HG03135 (cell line): ENCODE measurements at regions not wholly inside any gene's neighbourhood (a gene's known extent, or its start where the extent isn't known, plus 50 kb on each side); places are given as distances from the start of the nearest gene placed in this dataset.

Source experiments
- ATAC-seq: cut with Tn5 transposase; IDR thresholded peaks from one replicate; pipeline ENCODE4 v1.9.1; 2021; ENCODE audit warnings: mild to moderate bottlenecking, moderate library complexity; ENCODE audit not compliant: unreplicated experiment

DNA sequence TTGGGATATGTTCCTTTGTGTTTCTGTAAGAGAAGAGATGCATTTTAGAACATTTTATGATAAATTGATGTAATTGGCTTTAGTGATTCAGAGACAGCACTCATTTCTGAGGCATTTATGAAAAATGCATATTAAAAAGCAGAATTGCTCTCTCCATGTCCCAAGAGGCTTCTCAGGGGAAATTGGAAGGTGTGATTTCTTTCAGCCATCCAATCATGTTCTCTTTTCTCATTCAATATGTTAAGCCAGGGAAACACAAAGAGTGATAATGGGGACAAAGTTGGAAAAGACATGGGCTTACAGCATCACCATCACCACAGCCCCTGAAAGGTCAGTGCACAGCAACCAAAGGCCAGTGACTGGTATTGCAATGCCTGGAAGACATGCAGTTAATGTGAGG, 129.9 kb upstream of the COL1A2 start:
- ATAC-seq, result no peak

DNA sequence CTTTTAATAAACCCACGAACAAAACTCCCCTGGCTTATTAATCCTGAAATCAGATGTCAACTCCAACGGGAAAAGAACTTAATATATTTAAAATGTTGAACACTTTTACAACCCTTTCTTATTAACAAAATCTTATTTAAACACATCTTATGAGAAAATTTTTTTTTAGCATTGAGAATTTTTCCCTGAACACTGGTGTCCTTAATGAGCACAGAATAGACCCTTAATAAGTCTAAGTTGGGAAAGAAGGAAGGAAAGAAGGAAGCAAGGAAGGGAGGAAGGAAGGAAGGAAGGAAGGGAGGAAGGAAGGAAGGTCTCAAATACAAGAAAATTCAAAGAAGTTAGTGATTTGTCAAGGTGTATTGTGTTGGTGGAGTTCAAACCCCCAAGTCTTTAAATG, 129.2 kb upstream of the COL1A2 start:
- ATAC-seq, result no peak

DNA sequence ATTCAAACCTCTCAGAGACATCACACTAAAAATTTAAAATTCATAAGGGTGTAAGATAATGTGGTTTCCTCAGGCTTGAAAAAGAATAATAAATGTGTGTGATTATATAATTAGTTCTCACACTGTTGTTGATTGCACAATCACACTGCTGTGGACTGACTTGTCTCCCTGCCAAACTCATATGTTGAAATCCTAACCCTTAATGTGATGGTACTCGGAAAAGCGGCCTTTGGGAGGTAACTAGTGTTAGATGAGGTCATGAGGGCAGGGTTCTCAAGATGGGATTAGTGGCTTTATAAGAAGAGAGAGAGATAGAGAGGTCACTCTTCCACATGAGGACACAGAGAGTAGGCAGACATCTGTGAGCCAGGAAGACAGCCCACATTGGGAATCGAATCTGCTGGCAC, 128.5 kb upstream of the COL1A2 start:
- no peak for ATAC-seq

DNA sequence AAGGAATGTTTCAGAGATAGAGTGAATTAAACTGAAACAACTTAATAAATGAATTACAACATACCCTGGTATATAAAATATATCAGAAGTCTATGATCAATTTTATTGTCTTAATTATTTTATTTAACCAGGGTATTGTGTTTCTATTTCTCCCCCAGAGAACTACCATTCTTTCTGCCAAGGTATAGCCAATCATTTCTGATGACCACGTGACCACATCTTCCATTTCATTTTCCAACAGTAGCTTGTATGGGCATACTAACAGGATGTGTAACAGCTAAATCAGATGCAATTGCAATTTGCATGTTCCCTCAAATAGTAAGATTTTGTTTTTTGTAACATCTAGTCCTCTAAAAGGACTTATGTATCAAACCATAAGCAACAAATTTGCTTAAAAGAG, 123.9 kb upstream of the COL1A2 start:
- ATAC-seq, result no peak

DNA sequence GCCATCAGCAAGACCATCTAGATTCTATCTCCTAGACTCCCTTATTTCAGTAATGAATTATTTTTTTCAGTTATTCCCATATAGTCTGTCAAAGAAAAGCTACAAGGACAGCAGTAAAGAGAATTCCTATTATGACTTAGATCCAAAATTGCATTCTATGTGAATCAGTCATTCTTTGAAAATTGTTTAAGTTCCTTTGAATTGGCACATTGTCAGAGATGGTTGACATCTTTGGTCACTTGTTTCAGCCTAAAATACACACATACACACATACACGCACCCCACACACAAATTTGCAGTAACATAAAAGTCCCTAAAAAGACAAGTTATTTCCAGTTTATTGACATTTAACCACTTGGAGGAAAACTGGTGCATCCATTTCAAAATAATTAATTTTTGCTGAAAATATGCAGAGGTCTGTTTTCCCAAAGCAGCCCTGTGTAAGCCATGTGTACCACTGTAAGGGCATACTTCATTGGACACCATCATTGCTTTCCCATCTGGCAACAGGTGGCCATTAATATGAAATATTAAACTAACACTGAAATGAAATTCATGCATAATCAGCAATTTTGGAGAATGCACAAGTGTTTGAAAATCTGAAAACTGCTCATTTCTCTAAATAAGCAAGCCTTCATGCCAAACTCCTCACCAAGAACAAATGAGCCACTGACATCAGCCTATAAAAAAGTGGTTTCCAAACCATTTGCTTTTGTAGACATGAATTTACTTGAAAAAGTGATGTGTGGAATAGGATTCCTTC, 121.7 kb upstream of the COL1A2 start:
- ATAC-seq, result no peak

DNA sequence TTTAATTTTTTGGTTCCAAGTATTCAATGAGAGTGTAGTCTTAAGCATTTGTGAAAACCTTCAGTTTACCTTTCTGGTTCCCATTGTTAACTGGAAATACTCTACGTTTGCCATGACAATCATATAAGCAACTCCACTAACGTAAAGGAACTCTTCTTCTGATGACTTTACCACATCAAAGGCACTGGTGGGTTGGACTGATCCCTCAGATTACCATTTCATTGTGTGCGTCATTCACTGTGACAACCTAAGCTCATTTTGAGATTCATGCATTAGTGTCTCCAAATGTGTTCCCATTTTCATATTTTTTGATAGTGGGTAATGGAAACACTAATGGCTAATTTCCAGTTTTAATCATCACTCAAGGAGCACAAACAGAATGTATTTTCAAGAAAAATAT, 119.9 kb upstream of the COL1A2 start:
- ATAC-seq, result no peak

DNA sequence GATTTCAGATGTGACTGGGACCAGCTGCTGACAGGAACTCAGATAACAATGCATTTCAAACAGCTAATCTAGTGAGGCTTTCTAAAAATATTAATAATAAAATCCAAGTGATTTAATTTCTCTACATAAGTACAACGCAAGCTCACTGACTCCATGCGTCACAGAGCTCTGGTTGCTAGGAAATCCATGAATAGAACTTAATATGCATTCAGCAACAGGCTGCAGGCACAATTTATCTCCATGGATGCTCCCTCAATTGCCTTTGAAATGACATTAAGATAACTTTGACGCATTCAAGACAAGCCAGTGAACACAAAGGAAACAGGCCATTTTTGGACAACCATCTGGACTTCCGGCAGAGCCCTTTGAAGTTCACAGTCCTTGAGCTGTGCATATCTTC, 118.7 kb upstream of the COL1A2 start:
- no peak for ATAC-seq

DNA sequence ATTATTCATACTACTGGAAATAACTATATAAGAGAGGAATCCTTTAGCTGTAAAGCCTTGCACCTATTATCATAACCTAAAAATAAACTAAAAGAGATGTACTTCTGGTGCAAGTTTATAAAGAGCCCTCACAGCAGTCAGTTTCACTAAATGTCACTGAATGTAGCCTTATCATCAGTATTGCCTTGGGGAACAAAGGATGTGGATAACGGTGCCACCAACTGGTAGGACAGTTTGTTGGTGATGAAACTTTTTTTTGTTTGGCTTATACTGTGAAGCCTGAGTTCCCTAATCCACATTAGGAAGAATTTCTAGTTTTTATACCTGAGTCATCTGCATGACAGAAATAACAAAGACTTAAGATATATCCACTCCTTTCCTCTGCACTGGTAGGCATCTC, 117.9 kb upstream of the COL1A2 start:
- ATAC-seq, result no peak

DNA sequence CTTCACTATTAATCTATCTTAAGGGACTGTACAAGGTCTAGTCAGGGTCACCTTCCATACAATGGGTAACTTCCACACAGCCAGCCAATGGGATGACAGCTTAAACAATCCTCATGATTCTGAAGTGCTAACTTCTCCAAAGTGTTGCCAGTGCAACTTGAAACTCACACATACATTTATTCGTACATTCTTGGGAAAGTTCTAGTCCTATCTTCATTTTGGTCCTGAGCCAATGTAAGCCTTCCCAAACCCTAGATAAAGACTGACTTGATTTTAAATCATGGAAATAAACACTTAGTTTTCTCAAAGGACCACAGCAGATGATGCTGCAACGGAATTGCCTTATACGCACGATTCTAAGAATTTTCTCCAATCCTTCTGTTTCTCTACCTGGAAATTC, 117.5 kb upstream of the COL1A2 start:
- ATAC-seq, result no peak

DNA sequence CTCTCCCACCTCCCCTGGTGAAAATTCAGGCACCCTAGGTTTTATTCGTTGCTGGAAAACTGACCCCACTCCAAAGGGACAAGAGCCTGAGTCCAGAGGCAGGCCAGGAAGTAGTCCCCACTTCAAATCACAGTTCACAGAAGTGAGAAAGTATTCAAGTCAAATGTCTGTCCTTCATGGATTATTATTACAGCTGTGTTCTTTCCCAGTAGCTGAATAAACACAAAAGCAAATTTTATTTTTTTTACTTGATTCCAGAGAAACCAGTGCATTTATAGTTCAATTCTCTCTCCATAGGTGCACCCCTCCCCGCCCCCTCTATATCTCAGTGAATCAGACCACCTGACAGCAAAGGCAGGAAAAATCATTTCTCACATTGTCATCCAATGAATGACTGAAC, 113.8 kb upstream of the COL1A2 start:
- ATAC-seq, result no peak

DNA sequence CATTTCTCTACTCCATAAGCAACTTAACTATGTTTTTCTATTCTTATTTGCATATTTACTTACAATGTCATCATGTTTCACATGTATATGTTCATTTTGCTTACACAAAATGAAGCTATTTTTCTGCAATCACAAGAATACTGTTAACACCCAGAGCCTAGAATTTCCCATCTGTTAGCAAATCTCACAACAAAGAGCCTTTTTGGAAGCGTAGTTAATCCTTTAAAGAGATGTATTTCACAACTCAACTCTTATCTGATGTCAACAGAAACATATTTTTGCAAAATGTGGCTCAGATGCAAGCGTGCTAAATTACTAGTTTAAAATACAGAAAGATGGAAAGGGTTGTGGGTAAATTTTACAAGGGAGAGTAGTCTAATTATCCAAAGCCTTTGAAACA, 110.6 kb upstream of the COL1A2 start:
- ATAC-seq, result no peak

DNA sequence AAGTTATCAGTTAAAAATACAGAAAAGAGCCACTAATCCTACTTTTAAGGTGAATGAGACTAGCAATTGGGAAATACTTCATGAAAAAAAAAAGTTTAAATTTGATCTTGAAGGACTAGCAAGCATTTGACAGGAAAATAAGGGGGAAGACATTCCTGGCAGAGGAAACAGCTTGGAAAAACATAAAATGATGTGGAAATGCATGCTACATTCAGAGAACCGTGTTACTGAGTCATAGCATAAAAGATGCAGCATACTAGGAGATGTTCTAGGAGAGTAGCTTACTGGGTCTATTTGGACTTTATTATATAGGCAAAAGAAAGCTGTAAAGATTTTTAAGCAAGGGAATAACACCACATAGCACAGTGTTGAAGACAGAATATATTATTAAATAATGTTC, 108.6 kb upstream of the COL1A2 start:
- no peak for ATAC-seq

DNA sequence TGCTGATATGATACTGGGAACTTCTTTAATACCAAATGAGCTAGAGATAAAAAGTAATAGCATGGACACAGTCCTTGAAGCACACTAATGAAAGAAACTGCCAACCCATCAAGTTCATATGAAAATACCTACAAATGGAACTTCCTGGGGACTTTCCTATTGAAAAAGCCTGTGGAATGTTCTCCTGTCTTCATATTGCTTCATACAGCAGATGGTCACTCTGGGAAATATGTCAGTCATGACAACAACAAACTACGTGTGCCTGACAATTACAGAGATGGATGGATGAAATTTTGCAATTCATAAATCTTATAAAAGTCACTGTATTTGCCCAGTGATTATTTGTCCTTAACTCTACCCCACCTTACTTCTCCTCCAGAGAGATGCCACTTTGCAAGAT, 106.6 kb upstream of the COL1A2 start:
- no peak for ATAC-seq

DNA sequence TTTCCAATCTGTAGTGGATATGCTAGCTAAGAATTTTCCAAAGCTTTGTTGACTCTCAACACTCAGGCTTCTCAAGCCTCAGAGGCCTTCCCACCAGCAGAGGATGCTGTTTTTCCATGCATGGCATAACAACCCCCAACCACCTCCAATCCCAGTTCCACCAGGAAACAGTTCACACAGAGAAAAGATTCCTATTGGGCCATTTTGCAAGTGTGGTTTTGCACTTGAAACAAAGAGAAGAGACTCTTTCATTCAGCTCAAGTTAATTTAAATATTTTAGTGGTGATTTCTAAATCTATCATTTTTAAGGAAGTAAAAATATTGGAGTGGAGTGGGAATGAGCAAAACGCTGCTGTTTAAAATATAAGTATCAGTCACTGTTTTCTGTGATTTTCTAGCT, 105.6 kb upstream of the COL1A2 start:
- no peak for ATAC-seq

DNA sequence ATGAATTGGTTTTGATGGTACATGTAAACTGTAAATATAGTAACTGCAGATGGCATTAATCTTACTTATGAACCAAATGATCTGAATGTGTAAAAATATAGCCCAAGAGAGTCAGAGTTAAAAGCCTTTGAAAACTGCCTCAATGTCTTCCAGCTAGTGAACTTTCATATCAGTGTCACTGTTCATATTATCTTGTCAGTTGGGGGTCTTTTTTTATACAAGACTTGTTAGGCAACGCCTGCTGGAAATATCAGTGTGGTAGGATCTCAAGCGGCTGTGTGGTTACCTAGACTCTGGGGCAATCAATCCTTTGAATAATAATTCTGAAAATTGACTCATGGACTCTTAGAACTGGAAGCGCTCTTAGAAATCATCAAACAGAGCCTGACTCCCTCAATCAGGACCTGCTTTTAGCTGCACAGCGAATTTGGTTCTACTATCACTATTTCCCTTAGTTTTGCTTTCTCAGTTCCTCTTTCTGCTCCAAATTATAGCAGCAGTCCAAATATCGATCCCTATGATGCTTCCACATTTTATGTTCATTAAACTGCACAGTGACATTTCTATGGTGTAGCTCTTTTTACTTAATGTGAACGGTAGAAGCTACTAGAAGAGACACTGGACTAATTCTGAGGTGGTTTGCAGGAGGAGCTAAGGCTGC, 100.1 kb upstream of the COL1A2 start:
- ATAC-seq, result no peak

DNA sequence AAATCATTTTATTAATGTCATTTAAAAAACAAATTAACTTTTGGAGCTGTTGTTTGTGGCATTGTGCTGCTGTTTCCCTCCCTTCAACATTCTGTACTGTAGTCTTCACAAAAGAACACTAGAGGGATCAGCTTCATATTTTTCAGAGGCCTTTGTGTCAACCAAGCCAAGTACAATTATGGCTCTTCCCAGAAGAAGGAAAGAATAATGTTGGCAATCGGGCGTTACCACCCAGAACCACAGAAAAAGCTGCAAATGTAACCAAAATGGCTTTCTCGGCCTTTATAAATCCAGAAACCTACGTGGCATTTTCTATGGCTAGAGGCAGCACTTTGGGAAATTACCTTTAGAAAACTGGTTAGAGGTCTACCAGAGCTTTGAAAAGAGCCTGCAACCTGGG, 98.8 kb upstream of the COL1A2 start:
- no peak for ATAC-seq

DNA sequence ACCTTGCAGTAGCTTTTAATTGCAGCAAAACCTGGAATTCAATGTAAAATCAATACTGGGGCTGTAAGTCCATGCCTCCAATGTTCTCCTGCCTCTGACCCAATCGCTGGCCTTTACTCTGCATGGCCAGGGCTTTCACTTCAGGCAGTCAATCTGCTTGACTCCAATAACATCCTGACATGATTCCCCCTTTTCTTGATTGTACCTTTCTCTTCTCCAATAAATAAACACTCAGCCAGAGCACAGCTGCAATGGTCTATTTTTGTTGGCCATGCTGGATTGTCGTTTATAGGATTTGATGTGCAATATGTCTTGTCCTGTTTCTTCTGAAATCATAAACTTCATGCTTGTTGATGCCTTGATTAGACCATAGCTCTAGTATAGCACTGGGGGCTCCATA, 97.8 kb upstream of the COL1A2 start:
- ATAC-seq, result no peak

DNA sequence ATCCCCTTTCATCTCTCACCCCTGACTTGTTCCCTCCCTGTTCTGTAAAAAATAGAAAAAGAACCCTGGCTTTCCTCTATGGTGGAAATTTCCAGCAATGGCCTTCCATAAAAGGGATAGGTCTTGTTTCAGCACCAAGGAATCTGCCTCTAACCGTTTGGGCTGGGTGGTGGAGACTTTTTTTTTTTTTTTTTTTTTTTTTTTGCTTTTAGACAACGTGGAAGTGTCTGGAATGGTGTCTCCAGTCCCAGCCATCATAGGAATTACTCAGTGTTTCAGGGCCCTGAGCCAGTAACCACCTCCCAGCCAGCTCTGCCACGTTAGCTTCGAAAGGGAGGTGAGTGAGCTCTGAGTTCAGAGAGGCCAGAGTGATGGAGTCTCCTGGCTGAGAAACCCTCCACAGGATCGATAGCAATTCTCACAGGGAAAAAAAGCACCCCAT, 97.3 kb upstream of the COL1A2 start:
- ATAC-seq, result no peak

DNA sequence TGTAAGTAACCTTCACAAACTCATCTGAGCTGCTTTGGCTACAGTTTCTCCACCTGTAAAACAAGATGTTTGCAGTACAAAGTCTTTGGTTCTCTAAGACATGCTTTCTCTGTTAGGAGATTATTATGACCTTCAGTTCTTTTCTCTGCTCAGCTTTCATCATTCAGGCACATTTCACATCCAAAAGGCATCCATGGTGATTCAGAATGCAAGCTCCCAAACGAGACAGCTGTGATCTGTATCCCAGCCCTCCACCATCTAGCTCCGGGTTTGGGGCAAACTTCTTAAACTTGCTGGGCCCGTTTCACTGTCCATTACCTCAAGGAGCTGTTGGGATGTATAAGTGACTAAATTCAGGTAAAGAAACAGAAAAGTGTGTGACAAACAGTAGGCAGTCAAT, 95.8 kb upstream of the COL1A2 start:
- no peak for ATAC-seq

DNA sequence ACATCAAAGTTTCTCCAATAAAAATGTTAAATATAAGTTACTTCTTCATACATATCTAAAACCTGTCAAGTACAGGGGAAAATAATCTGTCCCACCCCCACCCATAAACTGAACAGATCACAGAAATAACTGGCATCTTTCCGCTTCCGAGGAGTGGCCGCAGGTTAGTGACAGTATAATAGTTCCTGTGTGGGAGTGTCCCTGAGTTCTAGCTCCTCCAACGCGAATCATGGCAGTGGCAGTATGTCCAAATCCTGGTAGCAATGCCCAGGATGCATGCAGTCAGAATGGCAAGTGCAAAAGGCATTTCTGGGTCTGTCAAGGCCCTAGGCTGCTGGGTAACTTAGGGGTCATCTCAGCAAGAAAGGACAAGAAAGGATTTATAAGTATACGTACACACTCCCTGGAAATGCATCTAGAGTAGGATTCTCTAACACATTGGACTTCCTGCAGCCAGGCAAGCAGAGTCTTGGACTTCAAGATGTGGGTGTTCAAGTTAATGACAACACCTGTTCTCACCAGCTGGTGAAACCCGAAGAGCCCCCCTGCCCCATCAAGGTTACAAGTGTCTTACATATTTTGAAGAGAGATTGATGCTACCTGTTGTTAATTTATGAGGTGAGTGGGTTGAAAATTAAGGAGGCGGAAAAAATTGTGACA, 94.4 kb upstream of the COL1A2 start:
- no peak for ATAC-seq

DNA sequence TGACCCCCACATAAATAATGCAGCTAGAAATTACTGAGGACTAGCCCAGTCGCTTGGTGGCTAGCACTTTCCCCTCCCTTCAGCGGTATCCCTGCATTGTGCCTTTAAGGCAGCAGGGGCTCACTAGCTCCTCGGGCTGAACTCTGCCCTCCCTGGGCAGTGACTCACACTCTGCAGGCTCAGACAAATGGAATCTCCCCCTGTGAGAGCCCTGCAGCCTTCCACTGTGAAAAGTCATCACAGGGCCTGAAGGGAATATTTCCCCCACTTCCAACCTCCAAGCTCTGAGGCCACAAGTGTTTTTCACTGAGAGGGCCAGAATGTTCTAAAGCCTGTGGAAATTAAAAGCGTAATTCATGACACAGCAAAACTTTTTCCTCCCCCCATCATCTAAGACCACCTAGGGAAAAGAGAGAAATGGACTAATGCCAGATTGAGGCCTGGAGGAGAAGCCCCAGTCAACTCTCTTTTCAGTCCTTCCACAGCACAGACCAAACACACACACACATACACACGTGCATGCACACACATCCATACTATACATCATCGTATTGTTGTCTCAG, 93.6 kb upstream of the COL1A2 start:
- ATAC-seq, result no peak

DNA sequence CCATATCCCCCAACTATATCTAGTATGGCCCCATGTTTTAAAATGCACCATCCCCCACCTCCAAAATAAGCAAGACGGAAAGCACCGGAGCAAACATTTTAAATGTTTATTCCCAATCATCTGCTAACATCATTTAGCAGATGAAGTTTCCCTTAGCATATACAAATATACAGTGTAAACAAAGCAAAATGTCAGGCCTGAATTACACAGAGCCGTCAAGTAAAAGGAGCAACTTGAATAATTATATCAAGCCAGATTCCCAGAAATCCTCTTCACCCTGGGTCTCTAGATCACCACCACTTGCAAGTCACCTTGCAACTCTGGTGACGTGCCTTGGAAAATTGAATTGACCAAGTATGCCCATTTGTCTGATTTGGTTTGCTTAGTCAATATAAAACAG, 91.6 kb upstream of the COL1A2 start:
- ATAC-seq, result no peak
